Astrocyte of the hippocampus (primary cell): ENCODE measurements at regions not wholly inside any gene's neighbourhood (a gene's known extent, or its start where the extent isn't known, plus 50 kb on each side); places are given as distances from the start of the nearest gene placed in this dataset.
"Not testable (repeated sequence)": the region's sequence is repeated elsewhere in the genome, so short reads cannot be mapped to it uniquely, and the experiment has no call there.

Experiments
- DNase-seq: peaks from one replicate; pipeline ENCODE4 v3.0.0; 2011; ENCODE audit warnings: low read depth, low spot score

DNA sequence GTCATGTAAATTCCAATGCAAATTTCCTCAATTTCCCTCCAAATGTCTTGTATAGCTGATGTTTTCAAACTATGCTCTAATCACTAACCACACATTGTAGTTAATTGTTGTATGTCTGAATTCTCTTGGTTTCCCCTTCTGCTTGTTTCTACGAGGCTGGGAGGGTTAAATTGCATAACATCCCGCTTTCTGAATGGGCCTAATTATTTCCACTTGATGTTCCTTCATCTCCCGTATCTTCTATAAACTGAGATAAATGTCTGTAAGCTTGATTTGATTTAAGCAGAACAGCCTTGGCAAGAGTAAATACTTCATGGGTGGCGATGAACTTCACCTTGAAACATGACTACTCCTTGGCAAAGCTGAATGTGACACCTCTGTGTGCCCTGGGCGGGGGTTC is 72.2 kb downstream of the SERINC2 start:
- DNase-seq: no peak

GRCh38 chr1:31487143-31487542 is 74.1 kb downstream of the SERINC2 start:
- no peak for DNase-seq

DNA sequence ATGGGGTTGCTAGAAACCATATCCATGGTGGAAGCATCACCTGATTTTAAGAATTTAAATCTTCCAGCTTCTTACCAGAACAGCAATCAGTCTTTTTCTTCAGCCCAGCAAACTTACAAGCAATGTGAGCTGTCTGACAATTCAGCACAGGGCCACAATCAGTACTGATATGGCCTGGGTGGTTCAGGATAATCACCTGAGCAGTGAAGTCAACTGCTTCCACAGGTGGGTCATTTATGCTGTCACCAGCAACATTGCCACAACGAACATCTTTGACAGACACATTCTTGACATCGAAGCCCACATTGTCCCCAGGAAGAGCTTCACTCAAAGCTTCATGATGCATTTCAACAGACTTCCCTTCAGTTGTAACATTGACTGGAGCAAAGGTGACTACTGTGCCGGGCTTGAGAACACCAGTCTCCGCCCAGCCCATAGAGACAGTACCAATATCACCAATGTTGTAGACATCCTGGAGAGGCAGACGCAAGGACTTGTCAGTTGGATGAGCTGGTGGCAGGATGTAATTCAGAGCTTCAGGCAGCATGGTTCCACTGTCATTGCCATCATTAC is 74.8 kb downstream of the SERINC2 start:
- DNase-seq: no peak

DNA sequence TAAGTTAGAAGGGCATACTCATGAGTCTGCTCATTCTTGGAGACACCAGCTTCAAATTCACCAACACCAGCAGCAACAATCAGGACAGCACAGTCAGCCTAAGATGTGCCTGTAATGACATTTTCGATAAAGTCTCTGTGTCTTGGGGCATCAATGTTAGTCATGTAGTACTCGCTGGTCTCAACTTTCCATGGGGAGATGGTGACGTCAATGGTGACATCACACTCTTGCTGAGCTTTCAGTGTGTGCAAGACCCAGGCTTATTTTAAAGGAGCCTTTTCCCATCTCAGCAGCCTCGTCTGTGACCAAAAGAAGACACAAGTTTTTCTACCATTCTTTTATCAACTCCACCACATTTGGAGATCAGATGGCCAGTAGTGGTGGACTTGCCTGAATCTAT is 75.5 kb downstream of the SERINC2 start:
- DNase-seq: no peak

GRCh38 chr1:31489575-31489974 is 76.6 kb downstream of the SERINC2 start:
- DNase-seq: not testable (repeated sequence)

DNA sequence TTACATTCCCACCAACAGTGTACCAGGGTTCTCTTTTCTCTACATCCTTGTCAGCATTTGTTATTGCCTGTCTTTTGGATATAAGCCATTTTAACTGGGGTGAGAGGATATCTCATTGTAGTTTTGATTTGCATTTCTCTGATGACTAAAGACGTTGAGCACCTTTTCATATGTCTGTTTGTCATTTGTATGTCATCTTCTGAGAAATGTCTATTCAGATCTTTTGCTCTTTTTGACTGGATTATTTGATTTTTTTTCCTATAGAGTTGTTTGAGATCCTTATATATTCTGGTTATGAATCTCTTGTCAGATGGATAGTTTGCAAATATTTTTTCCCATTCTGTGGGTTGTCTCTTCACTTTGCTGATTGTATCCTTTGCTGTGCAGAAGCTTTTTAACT is 77.6 kb downstream of the SERINC2 start:
- not testable (repeated sequence) for DNase-seq

- not testable (repeated sequence) for DNase-seq
Observed at GRCh38 chr1:31495351-31495750, 81.0 kb upstream of the TINAGL1 start.

DNA sequence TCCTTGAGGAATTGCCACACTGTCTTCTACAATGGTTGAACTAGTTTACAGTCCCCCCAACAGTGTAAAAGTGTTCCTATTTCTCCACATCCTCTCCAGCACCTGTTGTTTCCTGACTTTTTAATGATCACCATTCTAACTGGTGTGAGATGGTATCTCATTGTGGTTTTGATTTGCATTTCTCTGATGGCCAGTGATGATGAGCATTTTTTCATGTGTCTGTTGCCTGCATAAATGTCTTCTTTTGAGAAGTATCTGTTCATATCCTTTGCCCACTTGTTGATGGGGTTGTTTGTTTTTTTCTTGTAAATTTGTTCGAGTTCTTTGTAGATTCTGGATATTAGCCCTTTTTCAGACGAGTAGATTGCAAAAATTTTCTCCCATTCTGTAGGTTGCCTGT is 80.5 kb upstream of the TINAGL1 start:
- not testable (repeated sequence) for DNase-seq

DNA sequence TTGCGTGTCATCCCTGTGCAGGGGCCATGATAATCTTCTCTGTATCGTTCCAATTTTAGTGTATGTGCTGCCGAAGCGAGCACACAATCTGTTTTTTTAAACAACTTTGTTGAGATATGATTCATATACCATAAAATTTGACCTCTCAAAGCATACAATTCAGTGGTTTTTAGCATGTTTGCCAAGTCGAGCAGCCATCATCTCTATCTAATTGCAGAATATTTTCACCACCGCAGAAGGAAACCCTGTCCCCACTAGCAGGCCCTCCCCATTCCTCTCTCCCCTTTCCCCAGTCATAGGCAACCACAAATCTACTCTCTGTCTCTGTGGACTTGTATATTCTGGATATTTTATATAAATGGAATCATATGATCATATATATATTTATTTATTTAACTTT is 78.7 kb upstream of the TINAGL1 start:
- DNase-seq: no peak

DNA sequence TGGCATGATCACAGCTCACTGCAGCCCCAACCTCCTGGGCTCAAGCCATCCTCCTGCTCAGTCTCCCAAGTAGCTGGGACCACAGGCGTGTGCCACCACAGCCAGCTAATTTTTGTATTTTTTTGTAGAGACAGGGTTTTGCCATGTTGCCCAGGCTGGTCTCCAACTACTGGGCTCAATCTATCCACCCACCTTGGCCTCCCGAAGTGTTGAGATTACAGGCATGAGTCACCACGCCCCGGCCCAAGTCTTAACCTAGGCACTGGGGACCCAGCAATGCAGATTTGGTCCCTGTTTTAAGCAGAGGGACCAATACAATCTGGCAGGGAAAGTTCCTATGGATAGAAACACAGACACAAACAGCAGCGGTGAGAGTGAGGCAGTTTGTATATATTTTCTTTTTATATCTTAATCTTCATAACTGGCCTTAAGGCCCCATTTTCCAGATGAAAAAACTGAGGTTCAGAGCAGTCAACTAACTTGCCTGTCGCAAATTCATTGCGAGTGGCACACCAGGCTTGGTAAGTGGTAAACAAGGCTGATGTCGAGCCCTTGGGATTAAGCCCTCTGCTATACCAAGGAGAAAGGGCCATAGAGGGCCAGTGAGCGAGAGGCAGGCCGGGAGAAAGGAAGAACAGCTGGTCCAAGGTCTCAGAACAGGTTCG is 77.8 kb upstream of the TINAGL1 start:
- no peak for DNase-seq

DNA sequence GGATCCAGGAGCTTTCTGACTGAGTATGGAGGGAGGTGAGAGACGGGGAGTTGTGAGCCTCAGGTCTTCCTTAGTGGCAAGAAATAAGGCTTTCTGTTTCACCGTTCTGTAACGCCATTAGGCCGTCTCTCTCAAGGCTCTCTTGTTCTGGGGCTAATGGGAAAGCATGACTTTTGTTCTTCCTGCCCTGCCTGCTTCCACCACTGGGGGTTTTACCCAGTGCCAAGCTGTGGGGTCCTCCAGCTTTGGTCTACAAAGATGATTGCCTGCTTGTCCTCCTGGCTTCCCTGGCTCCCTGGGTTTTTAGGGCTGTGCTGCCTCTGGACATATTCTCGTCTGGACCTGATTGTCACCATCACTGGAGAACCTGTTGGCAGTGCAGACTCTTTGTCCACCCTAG is 74.8 kb upstream of the TINAGL1 start:
- DNase-seq: no peak

DNA sequence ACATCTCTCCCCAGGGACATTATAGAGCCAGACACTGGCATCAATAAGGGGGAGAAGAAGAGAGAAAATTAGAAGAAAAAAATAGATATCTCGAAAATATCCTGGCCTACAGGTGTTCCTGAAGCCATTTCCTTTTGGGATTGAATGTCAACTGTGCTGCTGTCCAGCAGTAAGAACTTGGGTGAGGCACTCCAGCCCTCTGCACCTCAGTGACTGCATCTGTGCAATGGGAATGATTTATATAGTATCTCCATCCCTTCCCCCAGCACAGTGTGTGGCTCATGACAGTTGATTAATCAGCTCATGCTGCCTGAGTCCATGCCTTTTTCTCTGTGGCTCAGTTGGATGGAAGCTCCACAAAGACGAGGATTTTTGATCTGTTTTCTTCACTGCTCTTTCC is 74.1 kb upstream of the TINAGL1 start:
- no peak for DNase-seq

GRCh38 chr1:31502926-31503511 is 73.3 kb upstream of the TINAGL1 start:
- no peak for DNase-seq

- no peak for DNase-seq
Observed at GRCh38 chr1:31503570-31503969, 72.7 kb upstream of the TINAGL1 start.

DNA sequence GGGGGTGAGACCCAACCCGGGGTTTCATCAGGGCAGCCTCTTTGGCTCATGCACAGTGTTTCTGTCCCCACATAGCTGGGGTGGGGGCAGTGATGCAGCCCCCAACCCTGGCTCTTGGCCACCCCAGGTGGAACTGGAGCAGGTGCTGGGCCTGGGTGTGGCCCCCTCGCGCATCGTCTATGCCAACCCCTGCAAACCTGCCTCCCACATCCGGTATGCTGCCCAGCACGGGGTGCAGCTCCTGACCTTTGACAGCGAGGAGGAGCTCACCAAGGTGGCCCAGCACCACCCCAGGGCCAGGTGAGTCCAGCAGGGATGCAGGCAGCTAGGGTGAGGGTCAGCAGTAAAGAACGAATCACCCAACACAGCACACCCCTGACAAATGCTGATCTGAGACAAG is 72.3 kb upstream of the TINAGL1 start:
- DNase-seq: no peak

DNA sequence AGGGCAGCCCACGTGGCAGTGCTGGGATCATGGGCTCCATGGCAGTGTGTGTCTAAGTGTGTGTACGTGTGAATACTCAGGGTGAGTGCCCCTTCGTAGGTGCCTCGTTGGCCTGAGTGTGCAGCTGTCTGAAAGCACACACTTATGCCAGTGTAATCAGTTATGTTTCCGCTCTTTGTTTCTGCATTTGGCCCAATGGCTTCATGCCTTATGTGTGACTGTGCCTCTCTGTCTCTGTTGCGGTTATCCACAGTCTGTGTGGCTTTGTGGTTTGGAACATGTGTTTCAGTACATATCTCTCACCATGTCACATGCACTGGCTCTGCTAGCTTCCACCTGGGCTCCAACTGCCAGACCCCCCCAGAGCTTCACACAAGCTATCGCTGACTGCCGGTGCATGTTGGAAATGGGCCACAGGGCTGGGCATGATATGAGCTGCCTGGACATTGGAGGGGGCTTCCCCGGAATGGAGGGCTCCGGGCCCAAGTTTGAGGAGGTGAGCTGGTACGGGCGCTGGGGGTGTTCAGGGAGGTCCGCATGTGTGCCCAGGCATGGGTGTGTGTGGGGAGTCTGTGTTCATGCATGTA is 70.3 kb upstream of the TINAGL1 start:
- peak; percentile 77 for DNase-seq

DNA sequence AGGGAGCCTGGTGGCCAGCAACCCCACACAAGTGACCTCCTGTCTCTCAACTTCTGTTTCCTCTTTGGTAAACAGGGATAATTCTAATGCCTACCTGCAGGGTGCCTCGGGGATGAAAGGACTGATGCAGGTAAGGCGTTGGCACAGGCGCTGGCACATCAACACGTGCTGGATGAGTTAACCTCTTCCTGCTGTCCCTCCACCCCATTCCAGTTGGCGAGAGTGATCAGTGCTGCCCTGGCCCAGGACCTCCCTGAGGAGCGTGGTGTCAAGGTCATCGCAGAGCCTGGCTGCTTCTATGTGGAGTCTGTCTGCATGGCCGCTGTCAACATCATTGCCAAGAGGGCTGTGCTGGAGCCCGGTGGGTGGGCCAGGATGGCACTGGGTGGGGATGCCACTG is 69.1 kb upstream of the TINAGL1 start:
- DNase-seq: no peak

- no peak for DNase-seq
Observed at GRCh38 chr1:31507676-31508530, 68.4 kb upstream of the TINAGL1 start.

- no peak for DNase-seq
Observed at GRCh38 chr1:31509124-31510072, 66.9 kb upstream of the TINAGL1 start.

DNA sequence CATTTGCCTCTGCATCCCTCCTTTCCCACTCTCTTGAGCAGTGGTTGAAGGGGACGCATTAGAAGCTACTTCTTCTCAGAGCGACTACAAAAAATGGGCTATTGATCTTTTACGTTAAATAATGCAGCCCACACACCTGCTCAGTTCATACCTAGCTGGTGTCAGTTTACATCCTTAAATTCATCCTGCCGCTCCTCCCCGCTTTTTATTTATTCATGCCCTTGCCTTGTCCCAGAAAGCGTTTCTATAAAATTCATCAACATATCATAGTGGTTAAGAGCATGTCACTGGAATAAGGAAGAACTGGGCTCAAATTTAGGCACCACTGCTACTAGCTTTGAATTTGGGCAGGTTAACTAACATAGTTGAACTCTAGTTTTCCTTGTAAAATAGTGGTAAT is 66.0 kb upstream of the TINAGL1 start:
- no peak for DNase-seq
